ENCODE measurements at regions not wholly inside any gene's neighbourhood (a gene's known extent, or its start where the extent isn't known, plus 50 kb on each side); places are given as distances from the start of the nearest gene placed in this dataset.

GRCh38 chr2:156901373-156902031, 356.0 kb upstream of the GALNT5 start:
- Histone ChIP-seq H3K4me1 (ENCODE audit: insufficient read depth, poor library complexity, severe bottlenecking) (no peaks in the 10 kb centered on the region), H3K9me3 (ENCODE audit: severe bottlenecking) (no peaks in the 10 kb centered on the region), H3K27me3 (ENCODE audit: insufficient read depth, poor library complexity, severe bottlenecking) (no peaks in the 10 kb centered on the region), H3K36me3 (ENCODE audit: low read depth) (no peaks in the 10 kb centered on the region), H3K4me3 (ENCODE audit: severe bottlenecking) (no peak overlapping the region), H3K27ac (ENCODE audit: poor library complexity, severe bottlenecking) (no peak overlapping the region)
- DNase-seq (ENCODE audit: low spot score), result no peak
- peak; percentile 33; the same call in 1 of the 3 replicates for ATAC-seq (ENCODE audit: low read depth)
- no peak for TF ChIP-seq CTCF (IDR thresholded peaks at IDR 0.05; ENCODE audit: poor library complexity, severe bottlenecking)

GRCh38 chr2:156903335-156903734, 354.2 kb upstream of the GALNT5 start:
- no peak overlapping the region for H3K4me3 ChIP-seq (ENCODE audit: severe bottlenecking)
- no peaks in the 10 kb centered on the region for H3K36me3 ChIP-seq (ENCODE audit: low read depth)
- DNase-seq (ENCODE audit: low spot score) (no peak), ATAC-seq (ENCODE audit: low read depth) (no peak)
- H3K9me3 ChIP-seq (ENCODE audit: severe bottlenecking), result no peaks in the 10 kb centered on the region
- no peak for TF ChIP-seq CTCF (IDR thresholded peaks at IDR 0.05; ENCODE audit: poor library complexity, severe bottlenecking)
- peaks cover 9% of the 10 kb centered on the region for H3K4me1 ChIP-seq (ENCODE audit: insufficient read depth, poor library complexity, severe bottlenecking)
- no peak overlapping the region for H3K27ac ChIP-seq (ENCODE audit: poor library complexity, severe bottlenecking)
- no peaks in the 10 kb centered on the region for H3K27me3 ChIP-seq (ENCODE audit: insufficient read depth, poor library complexity, severe bottlenecking)

- H3K27ac ChIP-seq (ENCODE audit: poor library complexity, severe bottlenecking), result no peak overlapping the region
- TF ChIP-seq CTCF (IDR thresholded peaks at IDR 0.05; ENCODE audit: poor library complexity, severe bottlenecking), result no peak
- H3K4me1 ChIP-seq (ENCODE audit: insufficient read depth, poor library complexity, severe bottlenecking), result peaks cover 17% of the 10 kb centered on the region
- H3K9me3 ChIP-seq (ENCODE audit: severe bottlenecking), result no peaks in the 10 kb centered on the region
- no peak overlapping the region for H3K4me3 ChIP-seq (ENCODE audit: severe bottlenecking)
- DNase-seq (ENCODE audit: low spot score) (no peak), ATAC-seq (ENCODE audit: low read depth) (peak; percentile 64; the same call in 2 of the 3 replicates)
- H3K27me3 ChIP-seq (ENCODE audit: insufficient read depth, poor library complexity, severe bottlenecking), result no peaks in the 10 kb centered on the region
- no peaks in the 10 kb centered on the region for H3K36me3 ChIP-seq (ENCODE audit: low read depth)
Measured at GRCh38 chr2:156907806-156908205, 349.7 kb upstream of the GALNT5 start.

- Histone ChIP-seq H3K4me3 (ENCODE audit: severe bottlenecking) (no peak overlapping the region), H3K9me3 (ENCODE audit: severe bottlenecking) (no peaks in the 10 kb centered on the region), H3K27me3 (ENCODE audit: insufficient read depth, poor library complexity, severe bottlenecking) (no peaks in the 10 kb centered on the region), H3K36me3 (ENCODE audit: low read depth) (no peaks in the 10 kb centered on the region), H3K27ac (ENCODE audit: poor library complexity, severe bottlenecking) (no peak overlapping the region), H3K4me1 (ENCODE audit: insufficient read depth, poor library complexity, severe bottlenecking) (peaks cover 17% of the 10 kb centered on the region)
- TF ChIP-seq CTCF (IDR thresholded peaks at IDR 0.05; ENCODE audit: poor library complexity, severe bottlenecking), result no peak
- ATAC-seq (ENCODE audit: low read depth) (peak; percentile 77), DNase-seq (ENCODE audit: low spot score) (no peak)
Measured at GRCh38 chr2:156908825-156909224, 348.7 kb upstream of the GALNT5 start.

GRCh38 chr2:156909983-156910382, 347.5 kb upstream of the GALNT5 start:
- DNase-seq (ENCODE audit: low spot score) (no peak), ATAC-seq (ENCODE audit: low read depth) (no peak)
- TF ChIP-seq CTCF (IDR thresholded peaks at IDR 0.05; ENCODE audit: poor library complexity, severe bottlenecking), result no peak
- Histone ChIP-seq H3K4me3 (ENCODE audit: severe bottlenecking) (no peak overlapping the region), H3K9me3 (ENCODE audit: severe bottlenecking) (no peaks in the 10 kb centered on the region), H3K4me1 (ENCODE audit: insufficient read depth, poor library complexity, severe bottlenecking) (peaks cover 17% of the 10 kb centered on the region), H3K27me3 (ENCODE audit: insufficient read depth, poor library complexity, severe bottlenecking) (no peaks in the 10 kb centered on the region), H3K36me3 (ENCODE audit: low read depth) (no peaks in the 10 kb centered on the region), H3K27ac (ENCODE audit: poor library complexity, severe bottlenecking) (no peak overlapping the region)
